8988T (cell line): ENCODE measurements at regions not wholly inside any gene's neighbourhood (a gene's known extent, or its start where the extent isn't known, plus 50 kb on each side); places are given as distances from the start of the nearest gene placed in this dataset.

Experiments
- DNase-seq: peaks from one replicate; pipeline ENCODE4 v3.0.0; 2011

DNA sequence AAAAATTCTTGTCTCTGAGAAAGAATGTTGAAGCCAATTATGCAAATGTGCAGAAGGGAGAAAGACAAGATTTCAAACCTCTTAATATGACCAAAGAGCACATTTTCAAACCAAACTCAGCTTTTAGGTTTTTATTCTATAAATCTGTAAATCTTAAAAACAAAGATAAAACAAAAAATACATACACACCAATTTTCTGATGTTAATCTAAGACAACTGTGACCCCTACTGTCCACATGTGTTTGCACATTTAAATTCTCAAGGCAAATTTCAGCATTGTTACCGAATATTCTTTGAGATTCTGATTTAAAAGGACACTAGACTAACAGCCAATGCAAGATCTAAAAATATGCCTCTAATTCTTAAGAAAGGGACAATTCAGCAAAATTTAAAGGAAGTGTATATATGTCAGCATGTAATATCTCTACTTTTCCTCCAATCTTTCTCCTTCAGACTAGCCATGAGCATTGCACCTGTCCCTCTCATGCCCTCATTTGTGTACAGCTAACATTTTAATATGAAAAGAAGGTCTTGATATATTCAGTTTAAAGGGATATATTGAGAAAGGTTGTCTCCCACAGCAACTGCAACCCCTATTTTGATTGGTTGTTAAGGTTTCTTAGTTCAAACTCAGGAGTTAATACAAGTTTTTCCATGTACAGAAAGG is 417.9 kb downstream of the IPMK start:
- no peak for DNase-seq

DNA sequence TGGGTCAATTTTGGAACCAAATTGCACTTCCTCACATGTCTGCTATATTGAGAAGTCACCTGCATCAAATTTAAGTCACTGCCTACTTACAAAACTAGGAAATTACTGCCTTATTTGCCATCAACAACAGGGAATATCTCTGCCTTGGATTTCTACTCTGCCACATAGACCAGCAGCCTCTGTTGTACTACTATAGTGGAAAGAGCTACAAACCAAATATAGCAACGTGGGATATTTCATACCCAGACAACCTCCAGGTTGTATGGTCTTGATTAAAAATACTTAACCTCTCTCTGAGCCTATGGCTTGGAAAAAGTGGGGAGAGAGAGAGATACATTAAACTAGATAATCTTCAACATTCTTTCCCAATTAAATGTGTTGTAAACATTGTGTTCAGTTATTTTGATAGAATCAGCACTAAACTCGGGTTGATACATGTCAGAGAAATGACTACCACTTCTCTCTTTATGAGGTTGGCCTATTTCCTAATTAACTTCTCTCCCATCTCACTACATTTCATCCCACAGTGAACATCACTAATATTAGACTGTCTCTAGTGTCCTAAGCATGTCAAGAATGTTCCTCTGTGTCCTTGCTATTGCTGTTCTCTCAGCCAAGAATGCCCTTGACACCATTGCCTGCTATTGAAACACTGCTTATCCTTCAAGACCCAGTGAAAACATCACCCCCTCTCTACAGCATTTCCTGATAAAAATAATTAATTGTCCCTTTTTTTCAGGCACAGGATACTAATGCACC is 421.2 kb downstream of the IPMK start:
- DNase-seq = no peak

DNA sequence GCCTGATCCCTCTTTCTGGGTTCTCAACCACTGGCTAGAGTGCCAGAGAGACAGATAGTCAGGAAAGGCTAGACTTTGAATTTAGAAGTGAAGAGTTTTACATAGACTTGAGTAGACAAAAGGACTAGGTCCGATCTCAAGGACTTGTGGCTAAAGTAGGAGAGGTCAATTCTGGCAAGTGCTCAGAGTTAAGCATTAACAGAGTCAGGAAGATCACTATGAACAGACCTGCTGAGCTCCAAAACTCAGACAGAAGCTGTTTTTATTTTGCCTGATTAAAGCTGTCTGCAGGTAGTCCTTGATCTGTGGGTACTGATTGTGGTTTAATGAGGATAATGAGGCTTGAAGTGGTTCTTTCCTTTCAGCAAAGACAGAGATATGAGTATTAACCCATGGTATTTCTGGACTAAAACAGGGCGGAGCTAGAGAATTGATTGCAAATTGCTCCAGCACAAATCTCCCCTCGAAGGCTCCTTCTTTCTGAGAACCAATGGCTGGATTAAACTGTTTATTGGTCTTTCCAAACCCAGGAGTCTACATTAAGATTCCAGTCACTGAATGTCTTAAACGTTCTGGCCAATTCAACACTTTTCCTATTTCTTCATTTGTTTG is 423.2 kb downstream of the IPMK start:
- no peak for DNase-seq

DNA sequence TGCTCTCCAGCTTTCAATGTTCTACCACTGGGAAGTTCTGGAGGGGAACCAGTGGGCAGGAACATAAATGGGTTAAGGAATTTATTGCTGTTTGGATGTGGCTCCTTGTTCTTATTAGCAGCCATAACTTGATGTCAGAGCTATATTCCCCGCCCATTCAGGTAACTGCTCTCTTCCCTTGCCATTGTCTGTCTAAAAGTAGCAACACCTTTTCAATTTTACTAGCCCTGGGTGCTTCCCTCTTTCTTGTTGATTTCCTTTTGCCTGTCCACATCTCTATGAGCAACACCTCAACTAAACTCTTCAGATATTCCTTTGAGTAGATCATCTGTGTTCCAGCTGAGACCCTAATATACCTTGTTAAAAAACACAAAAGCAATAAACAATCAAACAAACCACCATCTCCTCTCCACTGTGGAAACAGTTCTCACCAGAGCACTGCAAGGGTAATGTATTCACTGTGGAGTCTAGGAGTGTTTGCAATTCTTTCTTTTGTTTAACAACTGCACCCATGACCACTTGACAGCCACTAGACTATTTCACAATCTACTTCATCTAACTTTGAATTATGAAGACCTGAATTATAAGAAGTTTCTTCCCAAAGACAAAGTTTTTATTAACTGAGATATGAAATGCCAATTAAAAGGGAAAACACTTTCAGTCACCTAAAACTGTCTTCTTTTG is 436.7 kb downstream of the IPMK start:
- no peak for DNase-seq

DNA sequence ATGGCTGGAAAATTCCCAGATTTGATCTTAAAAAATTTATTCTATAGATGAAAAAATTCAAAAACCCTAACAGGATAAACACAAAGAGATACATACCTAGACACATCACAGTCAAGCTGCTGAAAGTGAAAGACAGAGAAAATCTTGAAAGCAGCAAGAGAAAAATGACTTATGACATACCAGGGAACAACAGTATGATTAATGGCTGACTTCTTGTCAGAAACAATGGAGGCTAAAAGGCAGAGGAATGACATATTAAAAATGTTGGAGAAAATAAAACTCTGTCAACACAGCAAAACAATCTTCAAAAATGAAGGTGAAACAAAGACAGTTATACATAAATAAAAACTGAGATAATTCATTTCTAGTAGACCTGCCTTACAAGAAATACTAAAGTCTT is 442.7 kb downstream of the IPMK start:
- no peak for DNase-seq

DNA sequence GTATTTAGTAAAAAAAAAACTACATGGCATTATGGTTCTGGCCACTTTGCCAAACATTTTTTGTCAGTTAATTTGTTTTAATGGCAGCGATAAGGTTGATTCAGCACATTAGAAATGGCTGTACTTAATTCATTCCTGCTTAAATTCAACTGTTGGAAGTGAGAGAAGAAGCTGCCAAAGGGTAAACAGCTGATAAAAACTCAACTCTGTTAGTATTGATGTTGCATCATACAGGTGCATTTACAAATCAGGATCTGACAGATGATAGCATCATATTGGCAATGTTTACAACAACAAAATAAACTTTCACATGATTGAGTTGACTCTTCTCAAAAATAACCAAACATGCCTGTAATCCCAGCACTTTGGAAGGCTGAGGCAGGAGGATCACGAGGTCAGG is 444.3 kb downstream of the IPMK start:
- no peak for DNase-seq

DNA sequence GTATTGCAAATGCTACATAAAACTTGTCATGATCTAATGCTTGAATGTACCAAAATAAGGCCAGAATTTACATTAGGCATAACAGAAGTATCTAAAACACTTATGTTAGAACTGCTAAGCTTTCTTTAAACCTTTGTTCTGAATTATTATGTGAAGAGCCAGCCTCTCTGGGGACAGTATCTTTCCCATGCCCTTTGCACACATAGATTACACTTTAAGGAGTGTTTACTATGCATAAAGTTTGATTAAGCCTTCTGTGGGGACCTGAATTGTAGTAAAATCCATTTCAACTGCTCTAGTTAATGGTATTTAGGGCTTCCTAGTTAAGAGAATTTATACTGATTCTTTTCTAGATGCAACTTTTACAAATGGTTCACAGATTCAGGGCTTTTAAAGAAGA is 444.7 kb downstream of the IPMK start:
- DNase-seq = no peak

DNA sequence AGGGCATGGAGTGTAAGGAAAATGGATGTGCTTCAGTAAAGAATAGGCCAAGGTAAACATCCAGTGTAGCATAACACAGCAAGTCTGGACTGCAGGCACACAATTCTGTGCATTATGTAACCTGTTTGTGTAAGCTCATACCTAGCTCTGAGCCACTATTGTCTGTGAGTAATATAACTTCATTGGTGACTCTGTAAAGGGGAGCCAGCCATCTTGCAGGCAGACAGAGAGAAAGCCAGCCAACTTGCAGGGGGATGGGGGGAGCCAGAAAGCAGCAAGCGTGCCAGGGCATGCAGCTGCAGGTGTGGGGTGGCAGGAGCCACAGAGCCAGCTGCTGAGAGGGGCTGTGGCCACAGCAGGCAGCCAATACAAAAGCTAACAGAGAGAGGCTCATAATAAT is 449.2 kb downstream of the IPMK start:
- no peak for DNase-seq

DNA sequence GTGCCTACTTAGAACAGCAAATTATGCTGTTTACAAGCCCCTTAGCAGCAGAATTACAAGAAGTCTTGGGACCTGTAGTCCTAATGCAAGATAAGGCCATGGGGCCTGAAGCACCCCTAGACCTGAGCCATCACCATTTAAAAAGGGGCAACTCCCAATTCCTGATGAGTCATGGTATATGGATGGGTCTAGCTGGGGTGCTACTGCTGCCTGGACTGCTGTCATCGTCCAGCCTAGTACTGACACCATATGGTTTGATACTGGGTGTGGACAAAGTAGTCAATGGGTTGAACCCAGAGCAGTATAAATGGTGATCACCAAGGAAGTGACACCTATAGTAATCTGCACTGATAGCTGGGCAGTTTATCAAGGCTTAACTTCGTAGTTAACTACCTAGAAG is 450.0 kb downstream of the IPMK start:
- no peak for DNase-seq

DNA sequence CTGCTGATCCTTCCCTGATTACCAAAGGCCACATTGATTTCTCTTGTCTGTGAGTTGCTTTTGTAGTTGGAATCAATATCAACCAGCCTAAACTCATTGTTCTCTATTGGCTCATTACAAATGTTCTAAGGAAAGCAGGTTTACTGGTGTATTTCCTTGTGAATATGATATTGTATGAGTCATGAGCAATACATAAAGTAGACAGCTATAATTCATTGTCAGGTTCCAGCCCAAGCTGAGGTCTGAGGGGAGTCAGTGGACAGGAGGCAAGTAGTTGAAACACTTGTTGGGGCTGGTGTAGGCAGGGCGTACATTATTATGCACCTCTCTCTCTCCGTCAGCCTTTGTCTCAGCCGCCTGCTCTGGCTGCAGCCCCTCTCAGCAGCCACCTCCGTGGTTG is 451.7 kb downstream of the IPMK start:
- DNase-seq = no peak

DNA sequence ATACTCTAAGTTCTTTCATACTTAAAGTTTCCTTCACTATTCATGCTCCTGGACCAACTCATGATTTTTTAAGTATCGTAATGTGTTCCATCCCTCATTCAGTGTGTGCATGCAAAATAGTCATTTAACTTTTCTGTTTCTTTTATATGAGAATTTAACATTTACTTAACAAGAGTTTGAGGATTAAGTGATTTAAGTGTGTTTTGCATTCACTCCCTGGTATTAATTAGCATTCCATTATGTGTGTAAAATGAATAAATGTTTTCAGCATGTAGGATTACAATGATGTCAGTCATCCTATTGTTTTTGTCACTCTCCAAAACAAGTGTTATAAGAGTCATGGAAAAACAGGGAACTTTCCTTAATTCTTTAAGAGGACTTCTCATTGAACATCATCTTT is 457.7 kb downstream of the IPMK start:
- no peak for DNase-seq

DNA sequence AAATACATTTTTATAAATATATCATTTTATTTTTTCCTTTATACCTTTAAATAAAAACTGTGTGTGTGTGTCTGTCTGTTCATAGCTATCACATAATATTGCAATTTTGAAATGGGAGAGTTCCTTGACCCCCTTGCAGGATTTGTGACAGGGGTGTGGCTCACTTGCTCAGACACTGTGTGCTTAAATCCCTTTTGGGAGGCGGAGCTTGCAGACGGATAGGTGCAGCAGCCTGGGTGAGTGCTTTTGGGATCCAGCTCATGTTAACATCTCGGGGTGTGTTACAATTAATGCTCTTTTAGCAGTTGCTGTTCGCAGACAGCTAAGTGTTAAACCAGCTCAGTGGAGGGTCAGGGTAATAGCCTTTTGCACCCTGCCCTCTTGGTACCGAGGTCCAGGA is 459.8 kb downstream of the IPMK start:
- no peak for DNase-seq

DNA sequence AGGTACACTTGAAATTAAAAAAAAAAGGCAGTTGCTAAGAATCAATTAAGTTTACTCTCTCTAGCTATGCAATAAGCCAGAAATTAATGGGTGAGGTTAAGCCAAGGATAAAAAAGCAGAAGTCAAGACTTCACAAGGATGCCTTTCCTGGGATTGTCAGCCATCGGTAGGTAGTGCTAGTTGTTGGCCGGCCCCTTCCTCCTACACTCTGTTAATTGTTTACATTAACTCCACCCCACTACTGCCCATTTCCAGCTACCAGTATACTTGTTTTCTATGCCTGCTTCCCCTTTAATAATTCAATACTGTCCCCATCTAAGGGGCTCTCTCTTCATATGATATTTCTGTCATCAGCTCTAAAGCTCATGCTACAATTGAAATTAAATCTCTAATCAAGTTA is 461.0 kb downstream of the IPMK start:
- DNase-seq = no peak

DNA sequence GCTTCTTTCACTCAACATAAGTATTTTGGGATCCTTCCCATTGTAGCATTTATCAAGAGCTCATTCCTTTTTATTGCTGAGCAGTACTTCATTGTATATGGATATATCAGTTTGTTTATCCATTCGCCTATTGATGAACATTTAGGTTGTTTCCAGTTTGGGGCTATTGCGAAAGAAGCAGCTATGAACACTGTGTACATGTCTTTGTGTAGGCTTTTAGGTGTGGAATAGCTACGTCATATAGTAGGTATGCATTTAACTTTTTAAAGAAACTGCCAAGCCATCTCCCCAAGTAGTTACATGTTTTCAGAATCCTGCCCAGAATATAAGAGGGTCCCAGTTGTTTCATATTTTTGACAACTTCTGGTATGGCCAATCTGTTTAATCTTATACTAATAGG is 468.1 kb downstream of the IPMK start:
- no peak for DNase-seq

DNA sequence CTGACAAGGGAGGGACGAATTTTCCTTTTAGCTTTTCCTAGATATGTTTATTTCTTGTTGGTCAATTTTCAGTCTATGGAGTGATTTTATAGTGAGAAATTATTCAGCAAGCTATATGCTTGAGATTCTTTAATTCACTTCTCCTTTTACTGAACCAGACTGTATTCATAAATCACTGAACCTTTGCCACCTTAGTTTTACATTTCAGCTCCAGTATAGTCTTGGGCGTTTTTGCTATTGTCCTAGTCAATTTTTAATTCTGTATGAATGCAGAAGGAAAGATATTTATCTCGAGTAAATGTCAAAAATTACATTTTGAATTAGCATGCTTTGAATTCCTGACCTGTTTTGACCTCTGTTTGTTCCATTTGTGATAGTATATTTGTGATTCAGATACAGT is 468.9 kb downstream of the IPMK start:
- DNase-seq = no peak

DNA sequence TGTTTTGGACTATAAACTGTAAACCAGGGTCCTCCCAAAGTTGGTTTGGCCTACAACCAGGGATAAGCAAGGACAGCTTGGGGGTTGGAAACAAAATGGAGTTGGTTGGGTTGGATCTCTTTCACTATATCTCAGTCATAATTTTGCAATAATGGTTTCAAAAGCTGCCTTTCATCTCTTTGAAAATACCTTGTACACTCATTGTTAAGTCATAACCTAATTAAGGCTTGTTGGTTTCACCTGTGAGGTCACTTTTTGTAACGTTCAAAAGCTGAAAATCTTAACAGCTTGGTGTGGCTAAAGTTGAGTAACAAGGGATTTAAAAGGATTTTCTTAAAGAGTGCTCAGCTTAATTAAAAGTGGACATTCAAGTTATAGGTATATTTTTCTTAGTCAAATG is 476.1 kb downstream of the IPMK start:
- no peak for DNase-seq

DNA sequence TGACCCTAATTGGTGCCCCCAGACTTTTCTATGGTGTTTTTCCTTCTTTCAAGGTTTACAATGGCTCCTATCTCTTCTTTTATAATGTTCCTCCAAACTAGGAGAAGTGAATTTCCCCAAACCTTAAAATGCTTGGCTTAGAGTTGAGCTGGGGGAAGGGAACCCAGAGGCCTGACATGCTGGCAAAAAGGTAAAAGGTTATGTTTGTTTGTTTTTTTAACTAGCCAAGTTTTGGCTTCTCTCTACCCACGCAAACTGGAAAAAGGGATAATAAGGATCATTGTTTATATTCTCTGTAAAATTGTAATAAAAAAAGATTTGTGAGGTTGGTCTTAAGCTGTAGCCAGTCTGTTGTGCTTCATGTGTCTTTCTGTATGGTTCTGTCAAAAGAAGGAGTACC is 477.0 kb downstream of the IPMK start:
- no peak for DNase-seq

DNA sequence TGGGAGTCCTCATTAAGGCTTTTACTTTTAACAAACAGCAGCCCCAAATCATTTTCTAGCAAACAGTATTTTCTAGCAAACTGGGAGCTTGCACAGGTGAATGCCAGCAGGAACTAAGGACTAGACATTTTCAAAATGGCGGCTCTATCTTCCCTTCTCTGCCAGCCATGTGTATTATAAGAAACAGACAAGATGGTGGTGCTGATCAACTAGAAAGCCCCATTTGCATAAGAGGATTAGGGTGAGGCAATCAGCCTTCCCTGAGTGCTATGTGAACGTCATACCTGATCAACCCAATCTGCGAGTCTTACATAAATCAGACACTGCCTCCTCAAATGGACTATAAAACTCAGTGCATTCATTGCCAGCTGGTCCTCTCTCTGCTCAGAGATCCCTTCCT is 479.6 kb downstream of the IPMK start:
- DNase-seq = no peak

DNA sequence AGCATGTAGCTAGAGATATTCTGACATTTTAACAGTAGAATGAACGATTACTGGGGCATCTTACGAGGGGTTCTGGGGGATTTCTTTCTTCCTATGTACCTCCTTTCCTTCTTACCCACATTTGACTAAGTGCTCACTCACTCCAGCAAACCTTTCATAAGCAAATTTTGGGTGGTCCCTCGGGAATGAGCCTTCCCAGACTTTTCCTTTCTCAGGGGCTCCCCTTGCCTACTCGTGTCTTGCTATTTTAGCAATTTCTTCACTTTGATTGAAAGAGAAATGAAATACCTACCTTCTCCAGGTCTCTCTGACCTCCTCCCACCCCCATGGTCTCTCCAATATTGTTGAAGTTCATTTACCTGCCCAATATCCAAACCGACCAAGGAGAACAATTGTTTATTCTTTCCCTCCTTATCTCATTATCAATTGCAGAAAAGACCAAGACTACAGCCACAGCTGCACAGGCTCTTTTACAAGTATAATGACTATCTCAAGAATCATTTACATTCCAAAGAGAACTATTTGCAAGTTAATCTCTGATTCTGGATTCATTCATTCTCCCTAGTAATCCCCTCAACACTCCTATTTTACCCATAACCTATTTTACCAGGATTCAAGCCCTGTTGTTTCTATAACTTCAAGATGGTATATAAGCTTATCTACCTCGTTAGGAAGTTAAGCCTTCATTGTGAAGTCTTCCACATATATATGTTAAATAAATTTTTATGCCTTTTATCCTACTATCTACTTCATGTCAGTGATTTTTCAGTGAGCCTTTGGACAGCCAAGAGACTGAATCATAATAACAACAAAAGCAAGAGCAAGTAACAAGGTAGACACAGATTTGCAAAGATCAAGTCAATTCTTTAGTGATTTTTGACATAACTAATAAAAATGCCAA is 480.6 kb downstream of the IPMK start:
- no peak for DNase-seq

DNA sequence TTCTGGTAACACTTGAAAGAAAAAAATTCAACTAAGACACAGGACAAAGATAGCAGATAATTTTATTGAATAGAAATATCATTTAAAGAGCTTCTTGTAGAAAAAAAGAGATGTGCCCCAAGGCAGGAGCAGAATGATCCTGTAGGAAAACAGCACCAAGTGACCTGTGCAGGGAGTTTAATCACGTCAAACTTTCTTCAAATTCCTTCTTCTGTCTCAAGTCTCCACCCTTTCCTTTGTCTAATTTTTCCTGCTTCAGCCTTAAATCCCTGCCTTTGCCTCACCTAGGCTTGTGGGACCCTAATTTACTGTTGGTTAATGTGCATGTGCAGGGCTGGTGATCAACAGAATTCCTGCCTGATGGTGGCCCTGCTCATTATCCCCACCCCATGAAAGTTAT is 481.4 kb downstream of the IPMK start:
- no peak for DNase-seq

DNA sequence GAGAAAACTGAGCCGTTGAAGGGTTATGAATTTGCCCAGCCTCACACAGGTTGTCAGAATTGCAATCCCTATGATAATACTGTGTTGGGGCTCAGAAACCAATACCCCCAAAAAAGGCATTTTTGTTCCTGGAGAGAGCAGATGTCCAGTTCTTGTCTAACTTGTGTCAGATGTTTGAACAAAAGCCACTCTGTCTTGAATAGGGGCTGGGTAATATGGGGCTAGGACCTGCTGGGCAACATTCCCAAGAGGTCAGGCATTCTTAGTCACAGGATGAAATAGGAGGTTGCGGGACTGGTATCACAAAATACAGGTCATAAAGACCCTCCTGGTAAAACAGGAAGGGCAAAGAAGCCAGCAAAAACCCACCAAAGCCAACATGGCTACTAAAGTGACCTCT is 482.1 kb downstream of the IPMK start:
- no peak for DNase-seq

DNA sequence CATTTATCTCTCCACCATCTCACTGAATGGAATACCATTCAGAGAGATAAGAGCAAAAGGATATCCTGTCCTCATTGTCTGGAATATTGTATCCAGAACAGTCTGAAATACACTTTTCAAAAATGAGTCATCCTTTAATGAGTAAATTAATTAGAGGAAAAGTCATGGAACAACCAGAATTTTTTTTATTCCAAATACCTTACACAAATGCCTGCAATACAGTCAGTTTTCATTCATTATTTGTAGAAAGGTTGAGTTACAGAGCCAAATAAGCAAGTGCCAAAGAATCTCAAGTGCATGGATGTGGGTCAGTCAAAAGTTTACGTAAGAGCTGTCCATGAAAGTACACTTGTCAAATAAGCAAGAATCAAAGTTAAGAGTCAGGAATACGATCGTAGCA is 482.6 kb downstream of the IPMK start:
- no peak for DNase-seq
